ENCODE measurements at regions not wholly inside any gene's neighbourhood (a gene's known extent, or its start where the extent isn't known, plus 50 kb on each side); places are given as distances from the start of the nearest gene placed in this dataset.

GRCh38 chr19:29324291-29324680, 111.3 kb upstream of the UQCRFS1 start:
- TF ChIP-seq CTCF (IDR thresholded peaks at IDR 0.05) (no peak), POLR2A (IDR thresholded peaks at IDR 0.05) (no peak)

All from Peyer's patch (tissue), 4 donors.